LNCaP clone FGC (cell line): ENCODE measurements at regions not wholly inside any gene's neighbourhood (a gene's known extent, or its start where the extent isn't known, plus 50 kb on each side); places are given as distances from the start of the nearest gene placed in this dataset.

ENCODE experiments used
- DNase-seq: peaks from one replicate; pipeline ENCODE4 v3.0.0-alpha.2; 2011; ENCODE audit warnings: low read depth
- H3K4me3 ChIP-seq: 2 replicates; pipeline ENCODE4 v1.5.1; 2011; ENCODE audit warnings: mild to moderate bottlenecking, low read depth, low read length, control low read depth
- TF ChIP-seq, protein P1 (sequence below): IDR thresholded peaks from 2 replicates; pipeline ENCODE4 v1.5.1; 2012; ENCODE audit warnings: mild to moderate bottlenecking; ENCODE audit not compliant: control insufficient read depth, insufficient read depth; ENCODE audit errors: extremely low read depth

- H3K4me3 ChIP-seq, result no peak overlapping the region
- DNase-seq, result no peak
- TF ChIP-seq, protein P1, sequence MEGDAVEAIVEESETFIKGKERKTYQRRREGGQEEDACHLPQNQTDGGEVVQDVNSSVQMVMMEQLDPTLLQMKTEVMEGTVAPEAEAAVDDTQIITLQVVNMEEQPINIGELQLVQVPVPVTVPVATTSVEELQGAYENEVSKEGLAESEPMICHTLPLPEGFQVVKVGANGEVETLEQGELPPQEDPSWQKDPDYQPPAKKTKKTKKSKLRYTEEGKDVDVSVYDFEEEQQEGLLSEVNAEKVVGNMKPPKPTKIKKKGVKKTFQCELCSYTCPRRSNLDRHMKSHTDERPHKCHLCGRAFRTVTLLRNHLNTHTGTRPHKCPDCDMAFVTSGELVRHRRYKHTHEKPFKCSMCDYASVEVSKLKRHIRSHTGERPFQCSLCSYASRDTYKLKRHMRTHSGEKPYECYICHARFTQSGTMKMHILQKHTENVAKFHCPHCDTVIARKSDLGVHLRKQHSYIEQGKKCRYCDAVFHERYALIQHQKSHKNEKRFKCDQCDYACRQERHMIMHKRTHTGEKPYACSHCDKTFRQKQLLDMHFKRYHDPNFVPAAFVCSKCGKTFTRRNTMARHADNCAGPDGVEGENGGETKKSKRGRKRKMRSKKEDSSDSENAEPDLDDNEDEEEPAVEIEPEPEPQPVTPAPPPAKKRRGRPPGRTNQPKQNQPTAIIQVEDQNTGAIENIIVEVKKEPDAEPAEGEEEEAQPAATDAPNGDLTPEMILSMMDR, result no peak
Observed at GRCh38 chr2:176732780-176733179, 463.5 kb downstream of the MTX2 start.

DNA sequence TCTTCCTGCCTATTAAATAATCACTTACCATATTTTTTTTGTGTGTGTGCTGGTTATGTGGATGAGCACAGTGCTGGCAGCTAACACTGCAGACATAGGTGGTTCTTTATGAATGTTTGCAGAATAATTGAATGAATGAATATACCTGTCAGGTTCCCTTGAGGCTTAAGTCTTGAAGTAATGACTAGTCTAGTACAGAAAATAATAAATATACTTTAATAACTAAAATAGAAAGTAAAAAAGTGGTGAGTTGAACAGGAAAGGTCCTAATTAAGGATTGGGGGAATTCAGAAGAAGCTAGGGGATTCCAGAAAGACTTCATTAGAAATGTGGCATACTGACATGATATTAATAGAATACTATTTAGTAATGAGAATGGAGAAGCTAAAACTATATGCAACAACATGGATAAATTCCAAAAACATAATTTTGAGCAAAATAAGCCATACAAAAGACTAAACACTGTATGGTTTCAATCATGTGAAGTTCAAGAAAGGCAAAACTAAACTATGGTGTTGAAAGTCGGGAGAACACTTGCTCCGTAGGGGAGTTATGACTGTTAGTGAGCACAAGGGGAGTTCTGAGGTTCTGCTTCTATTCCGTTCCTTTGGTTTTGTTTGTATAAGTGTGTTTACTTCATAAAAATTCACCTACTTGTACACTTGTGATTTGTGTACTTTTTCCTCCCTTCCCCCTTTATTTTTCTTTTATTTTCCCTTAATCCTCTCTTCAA lies 464.6 kb downstream of the MTX2 start:
- TF ChIP-seq, protein P1, result no peak
- no peak overlapping the region for H3K4me3 ChIP-seq
- DNase-seq, result no peak

- TF ChIP-seq, protein P1, result no peak
- DNase-seq, result no peak
- no peak overlapping the region for H3K4me3 ChIP-seq
Observed at GRCh38 chr2:176734868-176735267, 465.6 kb downstream of the MTX2 start.

GRCh38 chr2:176742271-176742670 lies 470.3 kb upstream of the HNRNPA3 start:
- no peak overlapping the region for H3K4me3 ChIP-seq
- no peak for DNase-seq
- TF ChIP-seq, protein P1, result no peak

DNA sequence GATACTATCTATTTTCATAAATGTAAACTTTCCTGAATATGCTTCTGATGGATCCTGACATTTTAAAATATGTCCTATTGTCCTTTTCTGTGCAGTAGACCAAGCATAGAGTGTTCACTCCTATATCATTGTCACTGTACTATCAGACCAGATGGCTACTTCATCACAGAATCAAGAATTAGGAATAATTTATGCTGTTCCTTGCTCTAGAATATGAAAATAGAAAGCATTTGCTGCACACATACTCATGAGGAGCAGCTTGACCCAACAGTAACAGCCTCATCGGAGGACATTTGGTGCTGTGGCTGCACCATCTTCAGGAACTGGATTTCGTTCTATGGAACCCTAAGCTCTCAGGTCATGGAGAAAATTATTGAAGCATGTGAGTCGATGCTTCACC lies 468.9 kb upstream of the HNRNPA3 start:
- H3K4me3 ChIP-seq, result no peak overlapping the region
- TF ChIP-seq, protein P1, result no peak
- DNase-seq, result no peak

DNA sequence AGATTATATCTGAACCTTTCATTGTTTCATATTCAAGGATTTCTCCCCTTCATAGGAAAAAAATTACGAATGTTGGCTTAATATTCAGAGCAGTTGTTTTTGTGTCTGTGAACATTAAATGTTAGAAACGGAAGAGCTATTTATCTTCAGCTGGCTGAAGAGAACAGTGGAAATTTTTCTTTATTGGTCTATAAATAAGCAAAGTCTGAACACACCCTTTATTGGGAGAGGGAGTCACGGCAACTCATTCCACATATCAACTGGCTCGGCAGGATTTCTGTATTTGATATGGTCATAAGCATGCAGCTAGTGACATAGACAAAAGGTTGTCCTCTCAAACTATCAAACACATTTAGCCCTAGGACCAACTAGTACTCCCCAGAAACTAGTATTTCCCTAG lies 468.4 kb upstream of the HNRNPA3 start:
- no peak overlapping the region for H3K4me3 ChIP-seq
- DNase-seq, result peak; percentile 72
- TF ChIP-seq, protein P1, result no peak

GRCh38 chr2:176745543-176746200 lies 466.9 kb upstream of the HNRNPA3 start:
- DNase-seq, result no peak
- H3K4me3 ChIP-seq, result no peak overlapping the region
- TF ChIP-seq, protein P1, result no peak
